ENCODE measurements at regions not wholly inside any gene's neighbourhood (a gene's known extent, or its start where the extent isn't known, plus 50 kb on each side); places are given as distances from the start of the nearest gene placed in this dataset.

DNA sequence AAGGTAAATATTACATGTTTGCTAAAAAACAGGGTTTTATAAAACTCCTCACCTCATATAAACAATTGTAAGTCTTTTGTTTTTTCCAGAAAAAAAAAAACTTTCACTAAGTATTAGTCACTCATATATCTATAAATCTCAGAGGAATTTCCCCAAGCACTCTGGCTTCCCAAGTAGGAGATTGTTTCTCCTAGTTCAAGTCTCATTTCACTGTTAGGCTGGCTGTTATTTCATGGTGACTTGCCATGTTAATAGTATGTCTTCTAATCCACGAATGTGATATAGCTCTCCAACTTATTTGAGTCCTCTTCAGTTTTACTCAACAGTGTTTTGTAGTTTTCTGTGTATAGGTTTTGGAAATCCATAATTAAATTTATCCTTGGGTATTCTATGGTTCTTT is 61.6 kb downstream of the CAPZA3 start:
- Histone ChIP-seq H2AFZ (ENCODE audit: low read depth, low read length, severe bottlenecking) (no peak overlapping the region), H3K9me3 (ENCODE audit: insufficient read depth, low read length) (no peaks in the 10 kb centered on the region), H3K27ac (ENCODE audit: low read depth, low read length) (no peak overlapping the region), H3K9ac (ENCODE audit: low read length) (no peak overlapping the region), H4K20me1 (ENCODE audit: low read depth, low read length) (no peaks in the 10 kb centered on the region), H3K36me3 (ENCODE audit: low read length) (no peaks in the 10 kb centered on the region), H3K4me2 (ENCODE audit: low read depth, low read length, poor library complexity, severe bottlenecking) (no peak overlapping the region), H3K79me2 (ENCODE audit: insufficient read depth, low read length) (no peaks in the 10 kb centered on the region), H3K4me3 (ENCODE audit: insufficient read depth, low read length, poor library complexity, severe bottlenecking) (no peak overlapping the region), H3K9me2 (replicated peaks; ENCODE audit: insufficient read depth, low read length) (no peaks in the 10 kb centered on the region), H3K27me3 (ENCODE audit: low read length) (no peaks in the 10 kb centered on the region), H3F3A (ENCODE audit: insufficient read depth) (no peaks in the 10 kb centered on the region)
- no peak for TF ChIP-seq EZH2phosphoT487 (conservative IDR thresholded peaks at IDR 0.05; ENCODE audit: low read length)

DNA sequence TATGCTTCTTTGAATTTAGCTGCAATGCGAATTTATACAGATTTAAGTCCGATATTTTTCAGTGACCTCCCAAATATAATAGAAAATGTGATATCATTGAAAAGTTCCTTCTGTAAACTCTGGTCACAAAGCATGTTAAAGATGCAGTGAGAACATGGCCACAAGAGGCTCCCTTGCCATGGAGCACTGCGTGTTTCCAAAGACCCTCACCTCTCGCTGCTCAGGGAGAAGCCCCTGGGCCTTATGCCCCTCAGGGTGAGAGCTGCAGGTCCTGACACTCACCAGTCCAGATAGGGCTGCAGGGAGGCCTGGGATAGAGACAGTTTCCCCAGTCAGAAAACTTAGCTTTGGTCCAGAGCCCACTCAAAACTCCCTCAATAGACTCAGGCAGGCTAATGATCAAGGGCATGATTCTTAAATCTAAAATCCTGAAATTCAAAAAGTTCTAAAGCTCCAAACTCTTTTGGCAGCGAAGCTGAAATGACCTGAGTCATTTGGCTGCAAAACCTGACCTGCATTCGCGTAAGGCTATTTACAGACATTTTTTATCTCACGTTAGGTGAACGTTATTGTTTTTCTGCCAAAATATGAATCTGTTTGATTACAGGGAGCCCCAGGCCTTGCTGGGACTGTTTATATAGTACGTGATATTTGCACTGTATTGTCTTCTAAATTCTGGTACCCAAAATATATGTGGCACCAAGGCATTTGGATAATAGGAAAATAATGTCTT is 67.8 kb downstream of the CAPZA3 start:
- Histone ChIP-seq H3K9me2 (replicated peaks; ENCODE audit: insufficient read depth, low read length) (no peaks in the 10 kb centered on the region), H3K79me2 (ENCODE audit: insufficient read depth, low read length) (no peaks in the 10 kb centered on the region), H3K9me3 (ENCODE audit: insufficient read depth, low read length) (no peaks in the 10 kb centered on the region), H3K9ac (ENCODE audit: low read length) (no peak overlapping the region), H3K27me3 (ENCODE audit: low read length) (no peaks in the 10 kb centered on the region), H3K27ac (ENCODE audit: low read depth, low read length) (no peak overlapping the region), H3F3A (ENCODE audit: insufficient read depth) (no peaks in the 10 kb centered on the region), H3K4me2 (ENCODE audit: low read depth, low read length, poor library complexity, severe bottlenecking) (no peak overlapping the region), H3K36me3 (ENCODE audit: low read length) (no peaks in the 10 kb centered on the region), H2AFZ (ENCODE audit: low read depth, low read length, severe bottlenecking) (no peak overlapping the region), H4K20me1 (ENCODE audit: low read depth, low read length) (no peaks in the 10 kb centered on the region), H3K4me3 (ENCODE audit: insufficient read depth, low read length, poor library complexity, severe bottlenecking) (no peak overlapping the region)
- TF ChIP-seq, protein P1, sequence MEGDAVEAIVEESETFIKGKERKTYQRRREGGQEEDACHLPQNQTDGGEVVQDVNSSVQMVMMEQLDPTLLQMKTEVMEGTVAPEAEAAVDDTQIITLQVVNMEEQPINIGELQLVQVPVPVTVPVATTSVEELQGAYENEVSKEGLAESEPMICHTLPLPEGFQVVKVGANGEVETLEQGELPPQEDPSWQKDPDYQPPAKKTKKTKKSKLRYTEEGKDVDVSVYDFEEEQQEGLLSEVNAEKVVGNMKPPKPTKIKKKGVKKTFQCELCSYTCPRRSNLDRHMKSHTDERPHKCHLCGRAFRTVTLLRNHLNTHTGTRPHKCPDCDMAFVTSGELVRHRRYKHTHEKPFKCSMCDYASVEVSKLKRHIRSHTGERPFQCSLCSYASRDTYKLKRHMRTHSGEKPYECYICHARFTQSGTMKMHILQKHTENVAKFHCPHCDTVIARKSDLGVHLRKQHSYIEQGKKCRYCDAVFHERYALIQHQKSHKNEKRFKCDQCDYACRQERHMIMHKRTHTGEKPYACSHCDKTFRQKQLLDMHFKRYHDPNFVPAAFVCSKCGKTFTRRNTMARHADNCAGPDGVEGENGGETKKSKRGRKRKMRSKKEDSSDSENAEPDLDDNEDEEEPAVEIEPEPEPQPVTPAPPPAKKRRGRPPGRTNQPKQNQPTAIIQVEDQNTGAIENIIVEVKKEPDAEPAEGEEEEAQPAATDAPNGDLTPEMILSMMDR (IDR thresholded peaks at IDR 0.05; ENCODE audit: insufficient read depth, low read length, poor library complexity, severe bottlenecking), result no peak
- no peak for TF ChIP-seq EZH2phosphoT487 (conservative IDR thresholded peaks at IDR 0.05; ENCODE audit: low read length)

DNA sequence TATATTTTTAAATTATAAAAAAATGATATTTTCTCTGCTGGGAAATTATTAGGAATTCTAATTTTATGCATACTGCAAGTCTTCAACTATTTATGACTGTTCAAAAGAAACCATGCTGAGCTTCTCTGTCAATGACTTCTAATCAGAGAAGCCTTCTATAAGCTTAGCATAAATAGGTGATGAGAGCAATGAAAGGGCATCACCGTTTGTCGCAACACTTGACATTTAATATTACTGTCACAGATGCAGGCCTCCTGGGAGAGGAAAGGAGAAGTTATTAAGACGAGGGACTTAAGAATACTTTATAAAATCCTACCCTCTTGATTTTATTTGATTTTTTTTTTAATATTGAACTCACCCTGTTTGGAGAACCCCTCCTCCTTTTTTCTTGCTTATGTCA is 69.8 kb downstream of the CAPZA3 start:
- H3K9ac ChIP-seq (ENCODE audit: low read length), result no peak overlapping the region
- no peak overlapping the region for H3K4me2 ChIP-seq (ENCODE audit: low read depth, low read length, poor library complexity, severe bottlenecking)
- no peaks in the 10 kb centered on the region for H3K9me3 ChIP-seq (ENCODE audit: insufficient read depth, low read length)

DNA sequence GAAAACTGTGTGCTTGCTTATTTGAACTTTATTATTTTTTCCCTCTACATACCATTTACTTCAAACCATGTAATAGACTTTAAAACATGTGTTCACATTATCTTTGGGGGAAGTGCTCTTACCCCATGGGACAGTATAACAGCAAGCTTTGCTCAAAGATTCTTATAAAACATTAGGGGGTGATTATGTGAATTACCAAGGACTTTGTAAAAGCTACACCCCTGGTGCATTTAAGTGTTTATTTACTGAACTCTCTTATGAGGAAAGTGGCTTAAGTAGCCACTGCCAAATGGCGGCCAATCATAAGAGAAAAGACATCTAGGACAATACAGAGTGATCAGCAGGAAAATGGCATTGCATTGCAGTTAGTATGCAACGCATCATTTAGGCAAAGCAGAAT is 70.3 kb downstream of the CAPZA3 start:
- no peak overlapping the region for H3K27ac ChIP-seq (ENCODE audit: low read depth, low read length)
- H3F3A ChIP-seq (ENCODE audit: insufficient read depth), result no peaks in the 10 kb centered on the region
- H3K9me3 ChIP-seq (ENCODE audit: insufficient read depth, low read length), result no peaks in the 10 kb centered on the region
- H4K20me1 ChIP-seq (ENCODE audit: low read depth, low read length), result no peaks in the 10 kb centered on the region
- H3K9ac ChIP-seq (ENCODE audit: low read length), result no peak overlapping the region
- H3K36me3 ChIP-seq (ENCODE audit: low read length), result no peaks in the 10 kb centered on the region
- H3K27me3 ChIP-seq (ENCODE audit: low read length), result no peaks in the 10 kb centered on the region
- no peaks in the 10 kb centered on the region for H3K9me2 ChIP-seq (replicated peaks; ENCODE audit: insufficient read depth, low read length)
- H2AFZ ChIP-seq (ENCODE audit: low read depth, low read length, severe bottlenecking), result no peak overlapping the region
- H3K4me2 ChIP-seq (ENCODE audit: low read depth, low read length, poor library complexity, severe bottlenecking), result no peak overlapping the region
- TF ChIP-seq, protein P1 (IDR thresholded peaks at IDR 0.05; ENCODE audit: insufficient read depth, low read length, poor library complexity, severe bottlenecking), result no peak
- TF ChIP-seq EZH2phosphoT487 (conservative IDR thresholded peaks at IDR 0.05; ENCODE audit: low read length), result no peak
- no peak overlapping the region for H3K4me3 ChIP-seq (ENCODE audit: insufficient read depth, low read length, poor library complexity, severe bottlenecking)
- H3K79me2 ChIP-seq (ENCODE audit: insufficient read depth, low read length), result no peaks in the 10 kb centered on the region

More for the DNA sequence above, 69.8 kb downstream of the CAPZA3 start:
- H3K27me3 ChIP-seq (ENCODE audit: low read length), result no peaks in the 10 kb centered on the region
- TF ChIP-seq, protein P1 (IDR thresholded peaks at IDR 0.05; ENCODE audit: insufficient read depth, low read length, poor library complexity, severe bottlenecking), result no peak
- TF ChIP-seq EZH2phosphoT487 (conservative IDR thresholded peaks at IDR 0.05; ENCODE audit: low read length), result no peak
- H3K4me3 ChIP-seq (ENCODE audit: insufficient read depth, low read length, poor library complexity, severe bottlenecking), result no peak overlapping the region
- no peaks in the 10 kb centered on the region for H3K36me3 ChIP-seq (ENCODE audit: low read length)
- no peak overlapping the region for H3K27ac ChIP-seq (ENCODE audit: low read depth, low read length)
- H4K20me1 ChIP-seq (ENCODE audit: low read depth, low read length), result no peaks in the 10 kb centered on the region
- no peaks in the 10 kb centered on the region for H3K79me2 ChIP-seq (ENCODE audit: insufficient read depth, low read length)
- no peaks in the 10 kb centered on the region for H3K9me2 ChIP-seq (replicated peaks; ENCODE audit: insufficient read depth, low read length)
- no peaks in the 10 kb centered on the region for H3F3A ChIP-seq (ENCODE audit: insufficient read depth)
- H2AFZ ChIP-seq (ENCODE audit: low read depth, low read length, severe bottlenecking), result no peak overlapping the region

Measured in SU-DHL-6 (cell line).